OCI-LY1 (cell line): ENCODE measurements at regions not wholly inside any gene's neighbourhood (a gene's known extent, or its start where the extent isn't known, plus 50 kb on each side); places are given as distances from the start of the nearest gene placed in this dataset.

Experiments
- CTCF ChIP-seq: fragments of 200-600 bp; sonication (generic), shearing (Covaris generic); IDR thresholded peaks from 2 replicates; pipeline ENCODE4 v1.5.1; 2017; ENCODE audit warnings: mild to moderate bottlenecking, antibody characterized with exemption, low read length, moderate library complexity, mixed read lengths
- EZH2 ChIP-seq: fragments of 200-600 bp; sonication (generic), shearing (Covaris generic); IDR thresholded peaks from 2 replicates; pipeline ENCODE4 v1.8.0; 2017; ENCODE audit warnings: borderline replicate concordance, mixed run types, mild to moderate bottlenecking, antibody characterized with exemption, low read length, moderate library complexity, mixed read lengths

- TF ChIP-seq CTCF (no peak), EZH2 (no peak)
Observed at GRCh38 chr7:156125841-156126730, 313.8 kb upstream of the SHH start.
